Ishikawa (cell line): ENCODE measurements at regions not wholly inside any gene's neighbourhood (a gene's known extent, or its start where the extent isn't known, plus 50 kb on each side); places are given as distances from the start of the nearest gene placed in this dataset.

Experiments used
- EP300 ChIP-seq: IDR thresholded peaks from 2 replicates; pipeline ENCODE4 v1.6.1; 2012; ENCODE audit warnings: borderline replicate concordance
- MAX ChIP-seq: IDR thresholded peaks from 2 replicates; pipeline ENCODE4 v1.6.1; 2012
- NFIC ChIP-seq: IDR thresholded peaks from 2 replicates; pipeline ENCODE4 v1.6.1; 2012
- REST ChIP-seq: IDR thresholded peaks from 2 replicates; pipeline ENCODE4 v1.6.1; 2012; ENCODE audit warnings: low read depth, mild to moderate bottlenecking
- TCF12 ChIP-seq: IDR thresholded peaks from 2 replicates; pipeline ENCODE4 v1.6.1; 2012; ENCODE audit warnings: low read depth

DNA sequence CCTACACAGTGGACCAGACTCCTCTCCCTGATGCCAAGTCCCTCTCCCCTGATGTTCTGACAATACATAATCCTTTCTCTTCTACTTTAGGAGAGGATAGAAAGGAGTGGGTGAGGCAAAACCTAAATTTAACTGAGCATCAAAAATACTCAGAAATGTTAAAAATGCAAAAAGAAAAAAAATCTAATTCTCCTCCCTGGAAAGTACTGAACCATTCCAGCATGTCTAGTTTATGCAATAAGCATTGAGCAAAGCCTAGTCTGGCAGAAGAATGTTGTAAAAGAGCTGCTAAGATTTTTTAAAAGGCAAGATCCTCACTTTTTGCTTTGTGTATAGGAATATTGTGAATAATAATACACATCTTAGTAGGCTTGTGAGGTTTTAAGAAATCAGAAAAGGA is 116.6 kb upstream of the STXBP5 start:
- TF ChIP-seq TCF12 (no peak), EP300 (no peak), NFIC (no peak), MAX (no peak), REST (no peak)
